HG03045 (cell line): ENCODE measurements at regions not wholly inside any gene's neighbourhood (a gene's known extent, or its start where the extent isn't known, plus 50 kb on each side); places are given as distances from the start of the nearest gene placed in this dataset.

Experiments
- ATAC-seq: cut with Tn5 transposase; IDR thresholded peaks from one replicate; pipeline ENCODE4 v1.9.1; 2021; ENCODE audit warnings: mild to moderate bottlenecking, moderate library complexity; ENCODE audit not compliant: unreplicated experiment

GRCh38 chr3:106573605-106574004 lies 704.8 kb upstream of the CBLB start:
- no peak for ATAC-seq

GRCh38 chr3:106575029-106575428 lies 706.2 kb upstream of the CBLB start:
- no peak for ATAC-seq

GRCh38 chr3:106577241-106577640 lies 708.4 kb upstream of the CBLB start:
- no peak for ATAC-seq

GRCh38 chr3:106578911-106579310 lies 710.1 kb upstream of the CBLB start:
- no peak for ATAC-seq

- ATAC-seq = no peak
These were observed 713.3 kb upstream of the CBLB start for GRCh38 chr3:106582151-106582550.

GRCh38 chr3:106587551-106587950 lies 718.7 kb upstream of the CBLB start:
- ATAC-seq = no peak

- no peak for ATAC-seq
These were observed 719.9 kb upstream of the CBLB start for GRCh38 chr3:106588739-106589138.

- no peak for ATAC-seq
These were observed 720.6 kb upstream of the CBLB start for GRCh38 chr3:106589311-106589942.

- no peak for ATAC-seq
These were observed 721.4 kb upstream of the CBLB start for GRCh38 chr3:106590216-106590615.

- no peak for ATAC-seq
These were observed 724.6 kb upstream of the CBLB start for GRCh38 chr3:106593381-106593780.

GRCh38 chr3:106609666-106610301 lies 741.0 kb upstream of the CBLB start:
- ATAC-seq = peak; percentile 65

GRCh38 chr3:106610362-106610959 lies 741.6 kb upstream of the CBLB start:
- ATAC-seq = no peak

GRCh38 chr3:106611116-106611515 lies 742.3 kb upstream of the CBLB start:
- no peak for ATAC-seq

GRCh38 chr3:106611841-106612240 lies 743.0 kb upstream of the CBLB start:
- no peak for ATAC-seq

- ATAC-seq = no peak
These were observed 747.7 kb upstream of the CBLB start for GRCh38 chr3:106616556-106616955.

- ATAC-seq = no peak
These were observed 748.5 kb upstream of the CBLB start for GRCh38 chr3:106617276-106617675.

GRCh38 chr3:106620646-106621045 lies 751.8 kb upstream of the CBLB start:
- ATAC-seq = no peak

- ATAC-seq = no peak
These were observed 753.1 kb upstream of the CCDC54 start for GRCh38 chr3:106624154-106624553.

- ATAC-seq = no peak
These were observed 748.8 kb upstream of the CCDC54 start for GRCh38 chr3:106628407-106628806.

GRCh38 chr3:106629215-106629832 lies 747.9 kb upstream of the CCDC54 start:
- peak; percentile 83 for ATAC-seq

- no peak for ATAC-seq
These were observed 745.7 kb upstream of the CCDC54 start for GRCh38 chr3:106631373-106632108.
